ENCODE measurements at regions not wholly inside any gene's neighbourhood (a gene's known extent, or its start where the extent isn't known, plus 50 kb on each side); places are given as distances from the start of the nearest gene placed in this dataset.

GRCh38 chr9:17994695-17995425 is 416.0 kb downstream of the SH3GL2 start:
- no peak overlapping the region for H3K4me3 ChIP-seq (replicated peaks in 1 of 3; ENCODE audit: insufficient read depth in 1 of 3, low read depth in 1 of 3, low read length in 3 of 3)
- H3K9me3 ChIP-seq (replicated peaks; ENCODE audit: control insufficient read depth, insufficient read depth, low read length): no peaks in the 10 kb centered on the region
- H3K4me2 ChIP-seq (ENCODE audit: insufficient read depth, low read length): no peak overlapping the region
- H3K9ac ChIP-seq (replicated peaks; ENCODE audit: extremely low read depth, insufficient read depth, low read length): no peak overlapping the region
- peaks cover 0 to 3% of the 10 kb centered on the region in 2 experiments for H3K27me3 ChIP-seq (ENCODE audit: control insufficient read depth in 2 of 2, insufficient read depth in 2 of 2, low read length in 2 of 2)
- no peak for FAIRE-seq
- ChIA-PET CTCF (no interaction called here), POLR2A (no interaction called here)
- H2AFZ ChIP-seq (ENCODE audit: low read depth, low read length): no peak overlapping the region
- dilution Hi-C loops (cut with MboI; ENCODE audit: extremely low pct_ligation_motif_present, low sequenced_read_pairs) (no loop called here), intact Hi-C loops (cut with micrococcal nuclease) (no loop called here)
- H3K9me1 ChIP-seq (replicated peaks; ENCODE audit: control insufficient read depth, extremely low read depth, insufficient read depth, low read length): no peaks in the 10 kb centered on the region
- BruUV-seq (replicated peaks): no TSS peak
- H3K4me1 ChIP-seq (ENCODE audit: control insufficient read depth, extremely low read depth, insufficient read depth, low read length): no peaks in the 10 kb centered on the region
- TF ChIP-seq FOS (IDR thresholded peaks at IDR 0.05; ENCODE audit: borderline replicate concordance, insufficient read depth, low read length) (no peak), POLR2AphosphoS5 (IDR thresholded peaks at IDR 0.05; ENCODE audit: insufficient read depth, low read depth, low read length) (no peak), GATA2 (IDR thresholded peaks at IDR 0.05; ENCODE audit: insufficient read depth, insufficient read length, low read depth, low read length) (no peak), EZH2 (IDR thresholded peaks at IDR 0.05; ENCODE audit: borderline replicate concordance, low read depth, low read length, severe bottlenecking) (no peak), MYC (IDR thresholded peaks at IDR 0.05; ENCODE audit: low read depth, low read length) (no peak), MAX (IDR thresholded peaks at IDR 0.05; ENCODE audit: insufficient read depth, insufficient read length) (no peak), JUN (IDR thresholded peaks at IDR 0.05; ENCODE audit: borderline replicate concordance, insufficient read depth, insufficient read length, low read depth) (no peak), CTCF (IDR thresholded peaks at IDR 0.05; ENCODE audit: extremely low read depth in 1 of 2, insufficient read depth in 1 of 2, low read depth in 1 of 2, low read length in 2 of 2) (no peak), POLR2A (IDR thresholded peaks at IDR 0.05; ENCODE audit: low read depth, low read length) (no peak)
- H4K20me1 ChIP-seq (replicated peaks; ENCODE audit: control insufficient read depth, extremely low read depth, insufficient read depth, low read length): no peaks in the 10 kb centered on the region
- no peak overlapping the region for H3K27ac ChIP-seq (ENCODE audit: insufficient read depth, low read depth, low read length)
- no peaks in the 10 kb centered on the region for H3K79me2 ChIP-seq (ENCODE audit: control insufficient read depth, insufficient read depth, low read length)
- DNase-seq (ENCODE audit: low read depth, low spot score): no peak
- no peaks in the 10 kb centered on the region for H3K36me3 ChIP-seq (ENCODE audit: control insufficient read depth in 2 of 2, extremely low read depth in 1 of 2, insufficient read depth in 2 of 2, low read length in 2 of 2)
